SJSA1 (cell line): ENCODE measurements at regions not wholly inside any gene's neighbourhood (a gene's known extent, or its start where the extent isn't known, plus 50 kb on each side); places are given as distances from the start of the nearest gene placed in this dataset.
"Not testable (repeated sequence)": the region's sequence is repeated elsewhere in the genome, so short reads cannot be mapped to it uniquely, and the experiment has no call there.

Experiments used
- DNase-seq, 2 experiments: peaks; one replicate each; pipeline ENCODE4 v3.0.0-alpha.2; 2015 to 2020; ENCODE audit warnings: low spot score in 2 of 2, low read depth in 1 of 2
- H3K27ac ChIP-seq: fragments of 250-450 bp; sonication (Bioruptor Pico); 2 replicates; pipeline ENCODE4 v1.5.1; 2020; ENCODE audit warnings: mild to moderate bottlenecking, moderate library complexity
- H3K27me3 ChIP-seq: fragments of 250-450 bp; sonication (Bioruptor Pico); replicated peaks from 2 replicates; pipeline ENCODE4 v1.5.1; 2020; ENCODE audit warnings: mild to moderate bottlenecking, moderate library complexity
- H3K36me3 ChIP-seq: fragments of 250-450 bp; sonication (Bioruptor Pico); 2 replicates; pipeline ENCODE4 v1.5.1; 2020; ENCODE audit warnings: mild to moderate bottlenecking
- H3K4me1 ChIP-seq: fragments of 250-450 bp; sonication (Bioruptor Pico); replicated peaks from 2 replicates; pipeline ENCODE4 v1.6.1; 2021; ENCODE audit warnings: mild to moderate bottlenecking
- H3K4me3 ChIP-seq: fragments of 250-450 bp; sonication (Bioruptor Pico); 2 replicates; pipeline ENCODE4 v1.5.1; 2020; ENCODE audit warnings: mild to moderate bottlenecking
- H3K9me3 ChIP-seq: fragments of 250-450 bp; sonication (Bioruptor Pico); replicated peaks from 2 replicates; pipeline ENCODE4 v1.5.1; 2020; ENCODE audit warnings: mild to moderate bottlenecking

GRCh38 chr5:66425842-66426241, 170.4 kb upstream of the MAST4 start:
- H3K27me3 ChIP-seq, result no peaks in the 10 kb centered on the region
- H3K4me1 ChIP-seq, result no peaks in the 10 kb centered on the region
- no peak overlapping the region for H3K27ac ChIP-seq
- H3K4me3 ChIP-seq, result no peak overlapping the region
- H3K36me3 ChIP-seq, result no peaks in the 10 kb centered on the region
- DNase-seq, result no peak
- no peaks in the 10 kb centered on the region for H3K9me3 ChIP-seq

- Histone ChIP-seq H3K4me1 (no peaks in the 10 kb centered on the region), H3K9me3 (no peaks in the 10 kb centered on the region), H3K27ac (no peak overlapping the region), H3K36me3 (no peaks in the 10 kb centered on the region), H3K4me3 (no peak overlapping the region), H3K27me3 (no peaks in the 10 kb centered on the region)
- no peak for DNase-seq
These were observed 169.7 kb upstream of the MAST4 start for GRCh38 chr5:66426259-66427138.

DNA sequence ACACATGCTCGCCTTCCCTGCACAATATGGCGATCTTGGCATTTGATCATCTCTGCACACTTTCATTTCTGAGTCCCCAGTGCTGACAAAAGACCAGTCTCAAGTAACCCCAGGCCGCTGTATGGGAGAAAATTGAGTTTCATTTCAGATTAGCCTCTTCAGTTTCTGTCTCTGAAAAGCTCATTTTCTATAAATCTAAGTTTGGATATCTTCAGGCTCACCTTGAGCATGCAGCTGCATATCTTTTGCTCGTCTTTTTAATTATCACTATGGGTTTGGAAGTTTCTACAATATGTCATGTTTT, 169.1 kb upstream of the MAST4 start:
- H3K9me3 ChIP-seq, result no peaks in the 10 kb centered on the region
- H3K36me3 ChIP-seq, result no peaks in the 10 kb centered on the region
- no peak for DNase-seq
- H3K4me1 ChIP-seq, result no peaks in the 10 kb centered on the region
- H3K4me3 ChIP-seq, result no peak overlapping the region
- no peaks in the 10 kb centered on the region for H3K27me3 ChIP-seq
- no peak overlapping the region for H3K27ac ChIP-seq

GRCh38 chr5:66436721-66437120, 159.5 kb upstream of the MAST4 start:
- Histone ChIP-seq H3K36me3 (no peaks in the 10 kb centered on the region), H3K9me3 (no peaks in the 10 kb centered on the region), H3K27ac (no peak overlapping the region), H3K4me1 (no peaks in the 10 kb centered on the region), H3K27me3 (no peaks in the 10 kb centered on the region), H3K4me3 (no peak overlapping the region)
- no peak for DNase-seq

DNA sequence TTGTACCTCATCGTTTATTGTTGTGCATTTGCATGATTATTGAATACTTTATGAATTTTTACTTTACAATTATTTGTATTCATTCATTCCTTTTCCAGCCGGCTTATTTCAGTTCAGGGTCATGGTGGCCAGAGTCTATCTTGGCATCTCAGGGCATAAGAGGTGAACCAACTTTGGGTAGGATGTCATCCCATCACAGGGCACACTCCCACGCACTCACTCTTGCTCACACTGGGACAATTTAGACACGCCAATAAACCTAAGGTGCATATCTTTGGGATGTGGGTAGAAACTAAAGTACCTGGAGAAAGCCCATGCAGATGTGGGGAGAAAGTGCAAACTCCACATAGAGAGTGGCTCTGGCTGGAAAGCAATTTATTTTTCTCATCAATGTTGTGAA, 158.1 kb upstream of the MAST4 start:
- H3K4me3 ChIP-seq, result no peak overlapping the region
- no peaks in the 10 kb centered on the region for H3K4me1 ChIP-seq
- no peaks in the 10 kb centered on the region for H3K9me3 ChIP-seq
- DNase-seq, result no peak
- no peak overlapping the region for H3K27ac ChIP-seq
- H3K27me3 ChIP-seq, result no peaks in the 10 kb centered on the region
- H3K36me3 ChIP-seq, result no peaks in the 10 kb centered on the region

- Histone ChIP-seq H3K27ac (no peak overlapping the region), H3K36me3 (no peaks in the 10 kb centered on the region), H3K27me3 (no peaks in the 10 kb centered on the region), H3K4me3 (no peak overlapping the region), H3K9me3 (no peaks in the 10 kb centered on the region), H3K4me1 (no peaks in the 10 kb centered on the region)
- no peak for DNase-seq
These were observed 157.5 kb upstream of the MAST4 start for GRCh38 chr5:66438696-66439095.

DNA sequence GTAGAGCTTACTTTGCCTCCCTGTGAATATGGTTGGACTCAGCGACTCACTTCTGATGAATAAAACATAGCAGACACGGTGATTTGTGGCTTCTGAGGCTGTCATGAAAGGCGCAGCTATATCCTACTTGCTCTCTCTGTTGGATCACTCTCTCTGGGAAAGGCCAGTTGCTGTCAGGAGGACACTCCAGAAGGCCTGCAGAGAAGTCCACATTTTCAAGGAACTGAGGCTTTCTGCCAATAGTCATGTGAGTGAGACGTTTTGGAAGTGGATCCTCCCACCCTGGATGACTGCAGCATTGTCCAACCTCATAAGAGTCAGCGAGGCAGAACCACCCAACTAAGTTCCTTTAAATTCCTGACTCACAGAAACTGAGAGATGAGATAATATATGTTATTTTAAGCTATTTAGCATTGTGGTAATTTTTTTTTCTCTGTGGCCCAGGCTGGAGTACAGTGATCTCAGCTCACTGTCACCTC, 156.0 kb upstream of the MAST4 start:
- Histone ChIP-seq H3K27me3 (no peaks in the 10 kb centered on the region), H3K27ac (no peak overlapping the region), H3K4me3 (no peak overlapping the region), H3K36me3 (no peaks in the 10 kb centered on the region), H3K4me1 (no peaks in the 10 kb centered on the region), H3K9me3 (no peaks in the 10 kb centered on the region)
- peak in 1 of 2 experiments; percentile 10 for DNase-seq

DNA sequence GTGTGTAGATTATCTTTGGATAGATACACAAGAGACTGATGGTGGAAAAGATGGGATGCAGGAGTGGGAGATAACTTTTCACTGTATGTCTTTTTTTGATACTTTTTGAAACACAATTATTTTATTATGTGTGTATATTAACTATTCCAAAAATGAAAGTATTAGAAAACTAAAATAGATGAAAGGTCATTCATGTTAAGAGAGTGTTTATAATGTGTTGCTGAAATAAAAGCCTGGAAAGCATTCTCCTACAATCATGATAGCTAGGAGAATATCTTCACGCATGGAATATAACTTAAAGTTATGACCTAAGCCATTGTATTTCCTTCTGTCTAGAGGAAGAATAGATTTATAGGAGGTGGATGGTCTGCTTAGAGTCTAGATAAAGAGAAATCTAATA, 154.8 kb upstream of the MAST4 start:
- H3K36me3 ChIP-seq, result no peaks in the 10 kb centered on the region
- no peaks in the 10 kb centered on the region for H3K4me1 ChIP-seq
- H3K4me3 ChIP-seq, result no peak overlapping the region
- no peaks in the 10 kb centered on the region for H3K27me3 ChIP-seq
- no peaks in the 10 kb centered on the region for H3K9me3 ChIP-seq
- no peak overlapping the region for H3K27ac ChIP-seq
- DNase-seq, result no peak

DNA sequence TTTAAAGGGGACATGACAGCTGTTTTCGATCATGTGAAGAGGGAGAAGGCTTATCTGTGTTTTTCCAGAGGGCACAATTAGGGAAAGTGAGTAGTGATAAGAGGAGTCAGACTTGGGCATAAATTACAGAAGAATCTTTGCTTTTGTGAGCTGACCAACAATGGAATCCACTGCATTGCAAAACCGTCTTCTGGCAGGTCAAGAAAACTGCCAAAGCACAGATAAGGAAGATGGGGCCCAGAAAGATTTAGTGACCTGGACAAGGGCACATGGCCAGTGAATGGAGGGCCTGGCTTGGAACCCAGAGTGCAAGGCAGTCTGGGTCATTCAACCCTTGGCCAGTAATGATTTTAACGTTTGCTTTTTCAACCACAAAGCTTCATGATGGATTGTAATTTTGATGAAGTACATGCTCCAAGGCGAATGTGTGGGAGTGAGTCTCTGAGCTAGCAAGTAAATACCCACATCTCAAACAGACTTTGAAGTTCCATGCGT, 153.2 kb upstream of the MAST4 start:
- DNase-seq, result no peak
- no peaks in the 10 kb centered on the region for H3K4me1 ChIP-seq
- no peaks in the 10 kb centered on the region for H3K36me3 ChIP-seq
- no peaks in the 10 kb centered on the region for H3K9me3 ChIP-seq
- no peak overlapping the region for H3K4me3 ChIP-seq
- no peaks in the 10 kb centered on the region for H3K27me3 ChIP-seq
- no peak overlapping the region for H3K27ac ChIP-seq

- H3K4me3 ChIP-seq, result no peak overlapping the region
These were observed 152.6 kb upstream of the MAST4 start for GRCh38 chr5:66443462-66444130.

GRCh38 chr5:66448070-66448469, 148.1 kb upstream of the MAST4 start:
- not testable (repeated sequence) for DNase-seq, H3K4me3 ChIP-seq, H3K9me3 ChIP-seq, H3K27me3 ChIP-seq, H3K4me1 ChIP-seq, H3K36me3 ChIP-seq, H3K27ac ChIP-seq

More at GRCh38 chr5:66443462-66444130, 152.6 kb upstream of the MAST4 start:
- no peak overlapping the region for H3K27ac ChIP-seq
- no peak for DNase-seq
- H3K4me1 ChIP-seq, result no peaks in the 10 kb centered on the region
- no peaks in the 10 kb centered on the region for H3K9me3 ChIP-seq
- H3K27me3 ChIP-seq, result no peaks in the 10 kb centered on the region
- no peaks in the 10 kb centered on the region for H3K36me3 ChIP-seq

- Histone ChIP-seq H3K27ac (no peak overlapping the region), H3K4me3 (no peak overlapping the region), H3K9me3 (no peaks in the 10 kb centered on the region), H3K4me1 (peaks cover 15% of the 10 kb centered on the region), H3K36me3 (no peaks in the 10 kb centered on the region), H3K27me3 (no peaks in the 10 kb centered on the region)
- DNase-seq, result no peak
These were observed 146.0 kb upstream of the MAST4 start for GRCh38 chr5:66450237-66450636.

DNA sequence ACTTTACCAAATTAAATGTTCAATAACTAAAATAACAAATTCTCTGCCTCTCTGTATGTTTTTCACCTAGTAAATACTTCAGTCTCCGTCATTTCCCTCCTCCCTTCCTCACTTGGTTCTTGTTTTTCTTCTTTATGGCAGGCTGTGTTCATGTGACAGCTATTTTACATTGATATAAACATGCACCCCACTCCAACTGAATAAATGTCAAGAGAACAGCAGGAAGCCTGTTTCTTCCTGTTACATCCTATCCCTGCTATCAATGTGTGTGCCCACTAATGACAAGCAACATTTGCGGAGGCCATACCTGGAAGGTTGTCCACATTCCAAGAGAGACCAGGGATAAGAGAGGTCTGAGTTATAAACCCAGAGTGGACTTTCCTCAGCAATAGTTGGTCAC, 145.2 kb upstream of the MAST4 start:
- Histone ChIP-seq H3K9me3 (no peaks in the 10 kb centered on the region), H3K4me3 (no peak overlapping the region), H3K27ac (no peak overlapping the region), H3K27me3 (no peaks in the 10 kb centered on the region), H3K4me1 (peaks cover 15% of the 10 kb centered on the region), H3K36me3 (no peaks in the 10 kb centered on the region)
- DNase-seq, result no peak

GRCh38 chr5:66452109-66452508, 144.1 kb upstream of the MAST4 start:
- Histone ChIP-seq H3K27ac (no peak overlapping the region), H3K4me1 (peaks cover 15% of the 10 kb centered on the region), H3K9me3 (no peaks in the 10 kb centered on the region), H3K4me3 (no peak overlapping the region), H3K27me3 (no peaks in the 10 kb centered on the region), H3K36me3 (no peaks in the 10 kb centered on the region)
- no peak for DNase-seq
